ENCODE measurements at regions not wholly inside any gene's neighbourhood (a gene's known extent, or its start where the extent isn't known, plus 50 kb on each side); places are given as distances from the start of the nearest gene placed in this dataset.

- DNase-seq, result no peak
- Histone ChIP-seq H3K4me1 (ENCODE audit: insufficient read depth) (no peaks in the 10 kb centered on the region), H3K27me3 (no peaks in the 10 kb centered on the region), H3K36me3 (no peaks in the 10 kb centered on the region), H3K9me3 (no peaks in the 10 kb centered on the region), H3K27ac (no peak overlapping the region), H3K4me3 (no peak overlapping the region)
- WGBS, 3 donors, result 85 to 92% (median 91%) methylated on average over 2 of the region's 2 CpGs
- TF ChIP-seq POLR2A (IDR thresholded peaks at IDR 0.05) (no peak), EP300 (IDR thresholded peaks at IDR 0.05) (no peak)
- TF ChIP-seq, protein P1, sequence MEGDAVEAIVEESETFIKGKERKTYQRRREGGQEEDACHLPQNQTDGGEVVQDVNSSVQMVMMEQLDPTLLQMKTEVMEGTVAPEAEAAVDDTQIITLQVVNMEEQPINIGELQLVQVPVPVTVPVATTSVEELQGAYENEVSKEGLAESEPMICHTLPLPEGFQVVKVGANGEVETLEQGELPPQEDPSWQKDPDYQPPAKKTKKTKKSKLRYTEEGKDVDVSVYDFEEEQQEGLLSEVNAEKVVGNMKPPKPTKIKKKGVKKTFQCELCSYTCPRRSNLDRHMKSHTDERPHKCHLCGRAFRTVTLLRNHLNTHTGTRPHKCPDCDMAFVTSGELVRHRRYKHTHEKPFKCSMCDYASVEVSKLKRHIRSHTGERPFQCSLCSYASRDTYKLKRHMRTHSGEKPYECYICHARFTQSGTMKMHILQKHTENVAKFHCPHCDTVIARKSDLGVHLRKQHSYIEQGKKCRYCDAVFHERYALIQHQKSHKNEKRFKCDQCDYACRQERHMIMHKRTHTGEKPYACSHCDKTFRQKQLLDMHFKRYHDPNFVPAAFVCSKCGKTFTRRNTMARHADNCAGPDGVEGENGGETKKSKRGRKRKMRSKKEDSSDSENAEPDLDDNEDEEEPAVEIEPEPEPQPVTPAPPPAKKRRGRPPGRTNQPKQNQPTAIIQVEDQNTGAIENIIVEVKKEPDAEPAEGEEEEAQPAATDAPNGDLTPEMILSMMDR (IDR thresholded peaks at IDR 0.05), result no peak
- intact Hi-C loops (cut with DNase I), result no loop called here
Measured at GRCh38 chr1:96355961-96356360, 365.6 kb upstream of the PTBP2 start.

- no peaks in the 10 kb centered on the region for H3K36me3 ChIP-seq
- intact Hi-C loops (cut with DNase I), result no loop called here
- H3K9me3 ChIP-seq, result no peaks in the 10 kb centered on the region
- no peak overlapping the region for H3K27ac ChIP-seq
- WGBS, 3 donors, result 82 to 91% (median 83%) methylated on average over 2 of the region's 2 CpGs
- TF ChIP-seq POLR2A (IDR thresholded peaks at IDR 0.05) (no peak), EP300 (IDR thresholded peaks at IDR 0.05) (no peak)
- TF ChIP-seq, protein P1 (IDR thresholded peaks at IDR 0.05), result no peak
- H3K27me3 ChIP-seq, result no peaks in the 10 kb centered on the region
- no peak for DNase-seq
- H3K4me3 ChIP-seq, result no peak overlapping the region
- no peaks in the 10 kb centered on the region for H3K4me1 ChIP-seq (ENCODE audit: insufficient read depth)
Measured at GRCh38 chr1:96357141-96357765, 364.3 kb upstream of the PTBP2 start.

- Histone ChIP-seq H3K27me3 (no peaks in the 10 kb centered on the region), H3K36me3 (no peaks in the 10 kb centered on the region), H3K4me1 (ENCODE audit: insufficient read depth) (no peaks in the 10 kb centered on the region), H3K9me3 (no peaks in the 10 kb centered on the region), H3K4me3 (no peak overlapping the region), H3K27ac (no peak overlapping the region)
- no peak for DNase-seq
- intact Hi-C loops (cut with DNase I), result no loop called here
- TF ChIP-seq, protein P1 (IDR thresholded peaks at IDR 0.05), result no peak
- TF ChIP-seq POLR2A (IDR thresholded peaks at IDR 0.05) (no peak), EP300 (IDR thresholded peaks at IDR 0.05) (no peak)
- 65 to 99% (median 81%) methylated on average over 3 of the region's 3 CpGs for WGBS, 3 donors
Measured at GRCh38 chr1:96358057-96358456, 363.5 kb upstream of the PTBP2 start.

GRCh38 chr1:96360036-96360795 lies 361.4 kb upstream of the PTBP2 start:
- no peaks in the 10 kb centered on the region for H3K27me3 ChIP-seq
- intact Hi-C loops (cut with DNase I), result no loop called here
- DNase-seq, result no peak
- no peaks in the 10 kb centered on the region for H3K36me3 ChIP-seq
- H3K4me3 ChIP-seq, result no peak overlapping the region
- peaks cover 2% of the 10 kb centered on the region for H3K4me1 ChIP-seq (ENCODE audit: insufficient read depth)
- TF ChIP-seq POLR2A (IDR thresholded peaks at IDR 0.05) (no peak), EP300 (IDR thresholded peaks at IDR 0.05) (no peak)
- TF ChIP-seq, protein P1 (IDR thresholded peaks at IDR 0.05), result no peak
- H3K9me3 ChIP-seq, result no peaks in the 10 kb centered on the region
- 94 to 100% (median 97%) methylated on average over 1 of the region's 1 CpG for WGBS, 3 donors
- no peak overlapping the region for H3K27ac ChIP-seq
